ENCODE measurements at regions not wholly inside any gene's neighbourhood (a gene's known extent, or its start where the extent isn't known, plus 50 kb on each side); places are given as distances from the start of the nearest gene placed in this dataset.

- no peak for TF ChIP-seq CTCF (IDR thresholded peaks at IDR 0.05)
- TF ChIP-seq POLR2A (IDR thresholded peaks at IDR 0.05), result no peak
These were observed 2542.7 kb downstream of the PCDH7 start for GRCh38 chr4:33262824-33263223.
